NCI-H1694 (cell line): ENCODE measurements at regions not wholly inside any gene's neighbourhood (a gene's known extent, or its start where the extent isn't known, plus 50 kb on each side); places are given as distances from the start of the nearest gene placed in this dataset.
A peak's percentile ranks its signal among the peaks of the same experiment; 100 is the strongest.
"Not testable (repeated sequence)": the region's sequence is repeated elsewhere in the genome, so short reads cannot be mapped to it uniquely, and the experiment has no call there.

Source experiments
- DNase-seq: peaks from one replicate; lab custom pipeline; 2025; lab: John Stamatoyannopoulos, UW

- DNase-seq = no peak
Observed at GRCh38 chr14:84922370-84922769, 607.6 kb upstream of the FLRT2 start.

- no peak for DNase-seq
Observed at GRCh38 chr14:84926656-84927055, 603.3 kb upstream of the FLRT2 start.

- DNase-seq = peak; percentile 65
Observed at GRCh38 chr14:84927096-84927827, 602.7 kb upstream of the FLRT2 start.

GRCh38 chr14:84929086-84929485 lies 600.9 kb upstream of the FLRT2 start:
- DNase-seq = no peak

- no peak for DNase-seq
Observed at GRCh38 chr14:84929834-84930233, 600.1 kb upstream of the FLRT2 start.

GRCh38 chr14:84937016-84937415 lies 592.9 kb upstream of the FLRT2 start:
- no peak for DNase-seq

GRCh38 chr14:84937449-84937848 lies 592.5 kb upstream of the FLRT2 start:
- peak; percentile 50 for DNase-seq

- not testable (repeated sequence) for DNase-seq
Observed at GRCh38 chr14:84944901-84945300, 585.0 kb upstream of the FLRT2 start.

GRCh38 chr14:84959851-84960520 lies 570.0 kb upstream of the FLRT2 start:
- DNase-seq = no peak

- DNase-seq = peak; percentile 55
Observed at GRCh38 chr14:84961637-84962036, 568.3 kb upstream of the FLRT2 start.

- DNase-seq = no peak
Observed at GRCh38 chr14:84963518-84963917, 566.4 kb upstream of the FLRT2 start.

GRCh38 chr14:84965279-84965678 lies 564.7 kb upstream of the FLRT2 start:
- no peak for DNase-seq

GRCh38 chr14:84969501-84969900 lies 560.4 kb upstream of the FLRT2 start:
- DNase-seq = no peak

GRCh38 chr14:84975241-84975902 lies 554.6 kb upstream of the FLRT2 start:
- DNase-seq = no peak

- DNase-seq = no peak
Observed at GRCh38 chr14:84976805-84977204, 553.1 kb upstream of the FLRT2 start.

GRCh38 chr14:84987042-84987441 lies 542.9 kb upstream of the FLRT2 start:
- no peak for DNase-seq

GRCh38 chr14:84988357-84988756 lies 541.6 kb upstream of the FLRT2 start:
- DNase-seq = no peak

GRCh38 chr14:84991021-84991420 lies 538.9 kb upstream of the FLRT2 start:
- no peak for DNase-seq

- no peak for DNase-seq
Observed at GRCh38 chr14:84998216-84998615, 531.7 kb upstream of the FLRT2 start.

GRCh38 chr14:85002846-85003245 lies 527.1 kb upstream of the FLRT2 start:
- no peak for DNase-seq

GRCh38 chr14:85003805-85004204 lies 526.1 kb upstream of the FLRT2 start:
- DNase-seq = no peak

GRCh38 chr14:85009506-85009905 lies 520.4 kb upstream of the FLRT2 start:
- DNase-seq = no peak

GRCh38 chr14:85010186-85010585 lies 519.8 kb upstream of the FLRT2 start:
- DNase-seq = no peak
